Ovary (tissue), 3 donors: ENCODE measurements at regions not wholly inside any gene's neighbourhood (a gene's known extent, or its start where the extent isn't known, plus 50 kb on each side); places are given as distances from the start of the nearest gene placed in this dataset.

Experiments
- CTCF ChIP-seq, 3 donors: fragments of 450-650 bp in 2 of 3; fragments of 200-600 bp in 1 of 3; IDR thresholded peaks; one replicate each; pipeline versions ENCODE4 v1.5.1 to v1.8.0; 2016 to 2022; ENCODE audit warnings: antibody characterized with exemption in 3 of 3, mild to moderate bottlenecking in 1 of 3
- EP300 ChIP-seq: sonication (generic); formaldehyde crosslinking; IDR thresholded peaks from one replicate; pipeline ENCODE4 v1.6.1; 2017; ENCODE audit warnings: antibody characterized with exemption
- POLR2A ChIP-seq: fragments of 450-650 bp; IDR thresholded peaks from one replicate; pipeline ENCODE4 v1.6.1; 2017; ENCODE audit warnings: antibody characterized with exemption, mild to moderate bottlenecking, moderate library complexity
- donor health status: DM: no; HTN: no; CAD: no.

- no peak for TF ChIP-seq CTCF (IDR thresholded peaks at IDR 0.05)
- no peak for TF ChIP-seq POLR2A
- TF ChIP-seq EP300: no peak
Measured at GRCh38 chr6:103313432-103313831, 1546.3 kb downstream of the HACE1 start.
